Putamen (tissue), 1 donor: ENCODE measurements at regions not wholly inside any gene's neighbourhood (a gene's known extent, or its start where the extent isn't known, plus 50 kb on each side); places are given as distances from the start of the nearest gene placed in this dataset.

Experiments used
- DNase-seq: peaks from one replicate; pipeline ENCODE4 v3.0.0-alpha.2; 2016; ENCODE audit warnings: low spot score

GRCh38 chr9:79334711-79335110 is 237.1 kb upstream of the TLE4 start:
- DNase-seq, result no peak

GRCh38 chr9:79335987-79336386 is 235.8 kb upstream of the TLE4 start:
- DNase-seq, result no peak

GRCh38 chr9:79341561-79341960 is 230.2 kb upstream of the TLE4 start:
- no peak for DNase-seq

- DNase-seq, result no peak
These were observed 225.3 kb upstream of the TLE4 start for GRCh38 chr9:79346350-79347020.

- no peak for DNase-seq
These were observed 219.4 kb upstream of the TLE4 start for GRCh38 chr9:79352322-79352721.

- DNase-seq, result no peak
These were observed 217.8 kb upstream of the TLE4 start for GRCh38 chr9:79353856-79354520.

- no peak for DNase-seq
These were observed 214.6 kb upstream of the TLE4 start for GRCh38 chr9:79357194-79357593.

- DNase-seq, result peak; percentile 11
These were observed 214.1 kb upstream of the TLE4 start for GRCh38 chr9:79357616-79358015.

GRCh38 chr9:79360387-79361347 is 211.1 kb upstream of the TLE4 start:
- DNase-seq, result no peak

GRCh38 chr9:79362100-79363081 is 209.4 kb upstream of the TLE4 start:
- DNase-seq, result no peak

- no peak for DNase-seq
These were observed 202.1 kb upstream of the TLE4 start for GRCh38 chr9:79369676-79370075.

- DNase-seq, result no peak
These were observed 200.5 kb upstream of the TLE4 start for GRCh38 chr9:79371301-79371700.

GRCh38 chr9:79371948-79372555 is 199.7 kb upstream of the TLE4 start:
- DNase-seq, result no peak

GRCh38 chr9:79377339-79377855 is 194.4 kb upstream of the TLE4 start:
- no peak for DNase-seq

GRCh38 chr9:79378107-79378506 is 193.7 kb upstream of the TLE4 start:
- no peak for DNase-seq

GRCh38 chr9:79382044-79382443 is 189.7 kb upstream of the TLE4 start:
- no peak for DNase-seq

GRCh38 chr9:79382458-79382857 is 189.3 kb upstream of the TLE4 start:
- DNase-seq, result no peak

GRCh38 chr9:79383096-79383495 is 188.7 kb upstream of the TLE4 start:
- no peak for DNase-seq

- no peak for DNase-seq
These were observed 187.7 kb upstream of the TLE4 start for GRCh38 chr9:79384091-79384490.

GRCh38 chr9:79384501-79384900 is 187.3 kb upstream of the TLE4 start:
- DNase-seq, result no peak
